ENCODE measurements at regions not wholly inside any gene's neighbourhood (a gene's known extent, or its start where the extent isn't known, plus 50 kb on each side); places are given as distances from the start of the nearest gene placed in this dataset.

DNA sequence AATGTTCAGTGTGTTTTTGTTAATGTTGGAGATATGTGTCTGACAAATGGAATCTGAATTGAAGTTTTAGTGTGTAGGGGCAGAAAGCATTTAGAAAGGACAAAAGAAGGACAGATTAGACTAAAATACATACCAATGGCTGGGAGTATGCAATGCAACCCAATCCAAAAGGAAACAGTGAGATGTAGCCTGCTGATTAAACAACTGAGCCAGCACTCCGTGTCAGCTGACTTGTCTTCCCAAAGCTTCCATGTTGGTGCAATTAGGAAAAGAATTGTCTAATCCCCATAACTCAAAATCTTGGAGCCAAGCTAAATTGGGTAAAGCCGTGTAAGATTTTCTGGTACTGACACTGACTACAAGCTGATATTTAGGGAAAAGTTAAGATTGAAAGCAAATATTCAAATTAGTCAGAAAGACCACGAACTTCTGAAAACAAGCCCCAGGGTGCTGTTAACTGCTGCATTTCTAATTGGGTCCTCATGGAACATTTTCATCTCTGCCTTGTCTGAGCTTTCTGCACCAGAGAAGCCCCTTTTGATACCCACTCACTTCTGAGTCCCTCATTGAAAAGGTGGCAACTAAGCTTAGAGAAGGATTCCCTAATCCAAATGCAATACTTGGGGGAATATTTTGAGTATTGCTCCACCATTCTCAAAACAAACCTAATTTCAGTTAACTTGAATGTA is 109.1 kb downstream of the DAD1 start:
- TF ChIP-seq, protein P1, sequence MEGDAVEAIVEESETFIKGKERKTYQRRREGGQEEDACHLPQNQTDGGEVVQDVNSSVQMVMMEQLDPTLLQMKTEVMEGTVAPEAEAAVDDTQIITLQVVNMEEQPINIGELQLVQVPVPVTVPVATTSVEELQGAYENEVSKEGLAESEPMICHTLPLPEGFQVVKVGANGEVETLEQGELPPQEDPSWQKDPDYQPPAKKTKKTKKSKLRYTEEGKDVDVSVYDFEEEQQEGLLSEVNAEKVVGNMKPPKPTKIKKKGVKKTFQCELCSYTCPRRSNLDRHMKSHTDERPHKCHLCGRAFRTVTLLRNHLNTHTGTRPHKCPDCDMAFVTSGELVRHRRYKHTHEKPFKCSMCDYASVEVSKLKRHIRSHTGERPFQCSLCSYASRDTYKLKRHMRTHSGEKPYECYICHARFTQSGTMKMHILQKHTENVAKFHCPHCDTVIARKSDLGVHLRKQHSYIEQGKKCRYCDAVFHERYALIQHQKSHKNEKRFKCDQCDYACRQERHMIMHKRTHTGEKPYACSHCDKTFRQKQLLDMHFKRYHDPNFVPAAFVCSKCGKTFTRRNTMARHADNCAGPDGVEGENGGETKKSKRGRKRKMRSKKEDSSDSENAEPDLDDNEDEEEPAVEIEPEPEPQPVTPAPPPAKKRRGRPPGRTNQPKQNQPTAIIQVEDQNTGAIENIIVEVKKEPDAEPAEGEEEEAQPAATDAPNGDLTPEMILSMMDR (conservative IDR thresholded peaks at IDR 0.05; ENCODE audit: low read depth, low read length), result no peak
- TF ChIP-seq EZH2 (IDR thresholded peaks at IDR 0.05; ENCODE audit: low read length, unreplicated experiment), result no peak
